Activated naive CD4-positive, alpha-beta T cell treated with anti-CD3 and anti-CD28 coated beads, Interleukin-2, amount 10 ng/mL, durations not matched to agents 7 days and 5 days (primary cell): ENCODE measurements at regions not wholly inside any gene's neighbourhood (a gene's known extent, or its start where the extent isn't known, plus 50 kb on each side); places are given as distances from the start of the nearest gene placed in this dataset.
"Not testable (repeated sequence)": the region's sequence is repeated elsewhere in the genome, so short reads cannot be mapped to it uniquely, and the experiment has no call there.

Experiments
- CTCF ChIA-PET: fragments of 350-600 bp; sonication (Branson Sonifier 250); formaldehyde crosslinking; loops from one replicate; lab custom pipeline; 2021; ENCODE audit warnings: antibody characterized with exemption; lab: Charles Lee
- DNase-seq: peaks from one replicate; pipeline ENCODE4 v3.0.0-alpha.2; 2020
- H3K27ac Mint-ChIP-seq: one replicate; pipeline ENCODE4 v1.8.0; 2021; ENCODE audit warnings: mild to moderate bottlenecking, moderate library complexity, mixed read lengths
- H3K27me3 Mint-ChIP-seq: one replicate; pipeline ENCODE4 v1.8.0; 2021; ENCODE audit warnings: mild to moderate bottlenecking, mixed read lengths
- H3K36me3 Mint-ChIP-seq: one replicate; pipeline ENCODE4 v1.8.0; 2021; ENCODE audit warnings: mixed read lengths
- H3K4me1 Mint-ChIP-seq: one replicate; pipeline ENCODE4 v1.8.0; 2021; ENCODE audit warnings: mixed read lengths
- H3K4me3 Mint-ChIP-seq: one replicate; pipeline ENCODE4 v1.8.0; 2021; ENCODE audit warnings: mild to moderate bottlenecking, moderate library complexity, mixed read lengths
- H3K9me3 Mint-ChIP-seq: one replicate; pipeline ENCODE4 v1.8.0; 2021; ENCODE audit warnings: mixed read lengths

GRCh38 chr15:84400017-84400740 is 164.6 kb downstream of the GOLGA6L4 start:
- no peaks in the 10 kb centered on the region for H3K27me3 Mint-ChIP-seq
- H3K4me1 Mint-ChIP-seq, result no peaks in the 10 kb centered on the region
- peaks cover 3% of the 10 kb centered on the region for H3K9me3 Mint-ChIP-seq
- H3K27ac Mint-ChIP-seq, result no peak overlapping the region
- H3K4me3 Mint-ChIP-seq, result no peak overlapping the region
- no peaks in the 10 kb centered on the region for H3K36me3 Mint-ChIP-seq
- no peak for DNase-seq
- CTCF ChIA-PET, result no interaction called here

- no peak for DNase-seq
Measured at GRCh38 chr15:84400820-84401219, 165.2 kb downstream of the GOLGA6L4 start.

GRCh38 chr15:84401461-84401860 is 165.9 kb downstream of the GOLGA6L4 start:
- CTCF ChIA-PET, H3K27ac Mint-ChIP-seq, H3K9me3 Mint-ChIP-seq, H3K4me1 Mint-ChIP-seq, DNase-seq, H3K36me3 Mint-ChIP-seq, H3K4me3 Mint-ChIP-seq, H3K27me3 Mint-ChIP-seq: not testable (repeated sequence)

More at GRCh38 chr15:84400820-84401219, 165.2 kb downstream of the GOLGA6L4 start:
- Mint-ChIP-seq H3K4me1 (no peaks in the 10 kb centered on the region), H3K27me3 (no peaks in the 10 kb centered on the region), H3K27ac (no peak overlapping the region), H3K9me3 (peaks cover 3% of the 10 kb centered on the region), H3K36me3 (no peaks in the 10 kb centered on the region), H3K4me3 (no peak overlapping the region)
- CTCF ChIA-PET, result no interaction called here

GRCh38 chr15:84401891-84402840 is 166.6 kb downstream of the GOLGA6L4 start:
- H3K36me3 Mint-ChIP-seq, H3K27ac Mint-ChIP-seq, H3K9me3 Mint-ChIP-seq, H3K4me1 Mint-ChIP-seq, CTCF ChIA-PET, H3K4me3 Mint-ChIP-seq, H3K27me3 Mint-ChIP-seq, DNase-seq: not testable (repeated sequence)

GRCh38 chr15:84402856-84403608 is 167.5 kb downstream of the GOLGA6L4 start:
- no peaks in the 10 kb centered on the region for H3K4me1 Mint-ChIP-seq
- no peaks in the 10 kb centered on the region for H3K36me3 Mint-ChIP-seq
- no peaks in the 10 kb centered on the region for H3K27me3 Mint-ChIP-seq
- H3K4me3 Mint-ChIP-seq, result no peak overlapping the region
- CTCF ChIA-PET, result no interaction called here
- peaks cover 3% of the 10 kb centered on the region for H3K9me3 Mint-ChIP-seq
- no peak for DNase-seq
- no peak overlapping the region for H3K27ac Mint-ChIP-seq

GRCh38 chr15:84409357-84409756 is 173.8 kb downstream of the GOLGA6L4 start:
- CTCF ChIA-PET, H3K4me3 Mint-ChIP-seq, H3K27ac Mint-ChIP-seq, DNase-seq, H3K27me3 Mint-ChIP-seq, H3K4me1 Mint-ChIP-seq, H3K36me3 Mint-ChIP-seq, H3K9me3 Mint-ChIP-seq: not testable (repeated sequence)

- H3K27ac Mint-ChIP-seq, H3K36me3 Mint-ChIP-seq, H3K4me1 Mint-ChIP-seq, DNase-seq, CTCF ChIA-PET, H3K4me3 Mint-ChIP-seq, H3K9me3 Mint-ChIP-seq, H3K27me3 Mint-ChIP-seq: not testable (repeated sequence)
Measured at GRCh38 chr15:84421513-84422181, 179.2 kb upstream of the ZSCAN2 start.

GRCh38 chr15:84425327-84425726 is 175.5 kb upstream of the ZSCAN2 start:
- DNase-seq, H3K27me3 Mint-ChIP-seq, H3K4me1 Mint-ChIP-seq, H3K36me3 Mint-ChIP-seq, H3K4me3 Mint-ChIP-seq, H3K9me3 Mint-ChIP-seq, H3K27ac Mint-ChIP-seq, CTCF ChIA-PET: not testable (repeated sequence)

GRCh38 chr15:84473305-84473877 is 127.4 kb upstream of the ZSCAN2 start:
- H3K27me3 Mint-ChIP-seq, CTCF ChIA-PET, H3K27ac Mint-ChIP-seq, H3K9me3 Mint-ChIP-seq, H3K4me1 Mint-ChIP-seq, H3K36me3 Mint-ChIP-seq, DNase-seq, H3K4me3 Mint-ChIP-seq: not testable (repeated sequence)

GRCh38 chr15:84476364-84477033 is 124.3 kb upstream of the ZSCAN2 start:
- H3K36me3 Mint-ChIP-seq, CTCF ChIA-PET, H3K27me3 Mint-ChIP-seq, DNase-seq, H3K9me3 Mint-ChIP-seq, H3K4me1 Mint-ChIP-seq, H3K4me3 Mint-ChIP-seq, H3K27ac Mint-ChIP-seq: not testable (repeated sequence)

- CTCF ChIA-PET, result not testable (repeated sequence)
Measured at GRCh38 chr15:84477550-84477949, 123.3 kb upstream of the ZSCAN2 start.

GRCh38 chr15:84480174-84480681 is 120.6 kb upstream of the ZSCAN2 start:
- H3K36me3 Mint-ChIP-seq, DNase-seq, H3K4me1 Mint-ChIP-seq, CTCF ChIA-PET, H3K9me3 Mint-ChIP-seq, H3K27me3 Mint-ChIP-seq, H3K4me3 Mint-ChIP-seq, H3K27ac Mint-ChIP-seq: not testable (repeated sequence)

More at GRCh38 chr15:84477550-84477949, 123.3 kb upstream of the ZSCAN2 start:
- not testable (repeated sequence) for H3K36me3 Mint-ChIP-seq, H3K4me1 Mint-ChIP-seq, H3K4me3 Mint-ChIP-seq, H3K27ac Mint-ChIP-seq, H3K27me3 Mint-ChIP-seq, H3K9me3 Mint-ChIP-seq, DNase-seq

- H3K9me3 Mint-ChIP-seq, H3K36me3 Mint-ChIP-seq, H3K4me3 Mint-ChIP-seq, H3K4me1 Mint-ChIP-seq, H3K27me3 Mint-ChIP-seq, H3K27ac Mint-ChIP-seq, CTCF ChIA-PET, DNase-seq: not testable (repeated sequence)
Measured at GRCh38 chr15:84483859-84484258, 117.0 kb upstream of the ZSCAN2 start.
